Heart left ventricle (tissue), 16 donors: ENCODE measurements at regions not wholly inside any gene's neighbourhood (a gene's known extent, or its start where the extent isn't known, plus 50 kb on each side); places are given as distances from the start of the nearest gene placed in this dataset.
"Not testable (repeated sequence)": the region's sequence is repeated elsewhere in the genome, so short reads cannot be mapped to it uniquely, and the experiment has no call there.

Experiments
- ATAC-seq, 4 donors: fragments of 200-7000 bp; cut with Tn5 transposase; one replicate each; pipeline ENCODE4 v1.9.1; 2020 to 2022; ENCODE audit warnings: moderate library complexity in 4 of 4, mild to moderate bottlenecking in 3 of 4, moderate number of reproducible peaks in 1 of 4
- DNase-seq, 5 donors: peaks; one replicate each; pipeline ENCODE4 v3.0.0-alpha.2; 2020
- H3K27ac ChIP-seq, 12 donors: fragments of 200-600 bp; sonication (generic) in 4 of 12; one replicate each; pipeline versions ENCODE4 v1.5.0 to v1.8.0; 2016 to 2022; ENCODE audit warnings: mild to moderate bottlenecking in 2 of 12
- H3K27me3 ChIP-seq, 9 donors: fragments of 200-600 bp; sonication (generic) in 2 of 9; one replicate each; pipeline versions ENCODE4 v1.5.1 to v1.8.0; 2016 to 2022; ENCODE audit warnings: mild to moderate bottlenecking in 3 of 9
- H3K36me3 ChIP-seq, 9 donors: fragments of 200-600 bp; sonication (generic) in 2 of 9; one replicate each; pipeline versions ENCODE4 v1.5.0 to v1.8.0; 2018 to 2022; ENCODE audit warnings: mild to moderate bottlenecking in 2 of 9
- H3K4me1 ChIP-seq, 12 donors: fragments of 200-600 bp; sonication (generic) in 4 of 12; one replicate each; pipeline versions ENCODE4 v1.5.0 to v1.8.0; 2016 to 2022; ENCODE audit warnings: mild to moderate bottlenecking in 3 of 12
- H3K4me3 ChIP-seq, 12 donors: fragments of 200-600 bp; sonication (generic) in 4 of 12; one replicate each; pipeline versions ENCODE4 v1.5.0 to v1.8.0; 2017 to 2022; ENCODE audit warnings: mild to moderate bottlenecking in 9 of 12, moderate library complexity in 4 of 12
- H3K9me3 ChIP-seq, 12 donors: fragments of 200-600 bp; sonication (generic) in 4 of 12; one replicate each; pipeline versions ENCODE4 v1.5.0 to v1.8.0; 2016 to 2022; ENCODE audit warnings: mild to moderate bottlenecking in 1 of 12
- CTCF ChIP-seq, 12 donors: fragments of 200-600 bp; sonication (generic) in 4 of 12; IDR thresholded peaks; one replicate each; pipeline versions ENCODE4 v1.5.0 to v1.8.0; 2018 to 2022; ENCODE audit warnings: antibody characterized with exemption in 12 of 12, mild to moderate bottlenecking in 5 of 12
- POLR2A ChIP-seq, 2 donors: fragments of 450-650 bp; IDR thresholded peaks; one replicate each; pipeline ENCODE4 v1.6.1; 2017; ENCODE audit warnings: antibody characterized with exemption in 2 of 2, mild to moderate bottlenecking in 2 of 2, moderate library complexity in 2 of 2
- WGBS, 4 donors: extraction: QIAGEN DNeasy Blood & Tissue Kit in 2 of 4; methylation state at CpG; one replicate each; pipeline versions ENCODE4 v1.1.5 to v1.1.7; 2013 to 2018; 5-methylcytosine and 5-hydroxymethylcytosine counted together
- intact Hi-C, 10 donors: fragments of 100-400 bp; cut with DNase I; formaldehyde crosslinking; loops; one replicate each; pipeline versions ENCODE4 v1.11.1 to v1.14.2; 2022
- donor health status: ischemic (EF 13 %, LVEDD 7.1; RV severe dilation, severe dysfunction).
- donor health status: healthy with polysubstance abuse.
- donor health status: DM: no; HTN: yes; CAD: no.
- donor health status: DM: no; HTN: no; CAD: no.
- donor health status: ischemic (EF 25% LVEDD 6.9; RV normal size, moderate dysfunction).
- donor health status: ischemic (EF 25% LVEDD 5.7; RV mildly dilated, moderate dysfunction).
- donor health status: healthy.
- donor health status: DM: yes; HTN: yes; CAD: no.
- donor health status: ischemic (EF 35%, LVEDD 5.7; RV mildly dilated, moderate dysfunction).
- donor health status: nonischemic (EF 11% LVEDD 7.7; RV severe dilation, severe dysfunction).
- donor health status: DM: yes; HTN: yes; CAD: no.
- donor health status: PGD.
- donor health status: ischemic (EF 29% LVEDD 5.4; RV normal size, mild dysfunction).
- donor health status: nonischemic (EF 23%, LVEDD 6.1; RV moderate dilation, normal function).

GRCh38 chr13:89455225-89455624, 1784.1 kb downstream of the SLITRK5 start:
- no peak for DNase-seq
- TF ChIP-seq POLR2A (IDR thresholded peaks at IDR 0.05), result no peak
- TF ChIP-seq CTCF (IDR thresholded peaks at IDR 0.05), result no peak
- Histone ChIP-seq H3K27ac (no peak overlapping the region), H3K4me3 (no peak overlapping the region), H3K36me3 (no peaks in the 10 kb centered on the region), H3K4me1 (no peaks in the 10 kb centered on the region), H3K27me3 (no peaks in the 10 kb centered on the region), H3K9me3 (no peaks in the 10 kb centered on the region)
- ATAC-seq, result no peak
- intact Hi-C loops, result no loop called here
- WGBS, 4 donors, result 75 to 88% (median 85%) methylated on average over 1 of the region's 1 CpG

GRCh38 chr13:89455741-89456140, 1784.6 kb downstream of the SLITRK5 start:
- H3K4me1 ChIP-seq, result no peaks in the 10 kb centered on the region
- H3K36me3 ChIP-seq, result no peaks in the 10 kb centered on the region
- no peaks in the 10 kb centered on the region for H3K27me3 ChIP-seq
- intact Hi-C loops, result no loop called here
- no peak overlapping the region for H3K4me3 ChIP-seq
- DNase-seq, result no peak
- no peak overlapping the region for H3K27ac ChIP-seq
- no peaks in the 10 kb centered on the region for H3K9me3 ChIP-seq
- no peak for TF ChIP-seq CTCF (IDR thresholded peaks at IDR 0.05)
- no peak for TF ChIP-seq POLR2A (IDR thresholded peaks at IDR 0.05)
- WGBS, 4 donors, result 56 to 64% (median 58%) methylated on average over 2 of the region's 2 CpGs
- ATAC-seq, result no peak

GRCh38 chr13:89457977-89458376, 1786.8 kb downstream of the SLITRK5 start:
- H3K27me3 ChIP-seq, result no peaks in the 10 kb centered on the region
- H3K4me1 ChIP-seq, result peaks cover 0 to 6% (median 0%) of the 10 kb centered on the region in 12 donors
- no peaks in the 10 kb centered on the region for H3K9me3 ChIP-seq
- no peak for DNase-seq
- H3K27ac ChIP-seq, result no peak overlapping the region
- TF ChIP-seq CTCF (IDR thresholded peaks at IDR 0.05) (no peak), POLR2A (IDR thresholded peaks at IDR 0.05) (no peak)
- WGBS, 4 donors, result 40 to 60% (median 48%) methylated on average over 4 of the region's 4 CpGs
- H3K4me3 ChIP-seq, result no peak overlapping the region
- no peaks in the 10 kb centered on the region for H3K36me3 ChIP-seq
- intact Hi-C loops, result no loop called here
- ATAC-seq, result no peak

GRCh38 chr13:89458456-89458855, 1787.3 kb downstream of the SLITRK5 start:
- H3K9me3 ChIP-seq, result no peaks in the 10 kb centered on the region
- H3K4me1 ChIP-seq, result peaks cover 0 to 6% (median 0%) of the 10 kb centered on the region in 12 donors
- H3K36me3 ChIP-seq, result no peaks in the 10 kb centered on the region
- 81 to 91% (median 85%) methylated on average over 1 of the region's 1 CpG for WGBS, 4 donors
- no peak for ATAC-seq
- H3K27ac ChIP-seq, result no peak overlapping the region
- intact Hi-C loops, result no loop called here
- no peaks in the 10 kb centered on the region for H3K27me3 ChIP-seq
- DNase-seq, result no peak
- H3K4me3 ChIP-seq, result no peak overlapping the region
- no peak for TF ChIP-seq CTCF (IDR thresholded peaks at IDR 0.05)
- TF ChIP-seq POLR2A (IDR thresholded peaks at IDR 0.05), result no peak

GRCh38 chr13:89460895-89461294, 1789.7 kb downstream of the SLITRK5 start:
- intact Hi-C loops, ATAC-seq: not testable (repeated sequence)

More at GRCh38 chr13:89460895-89461294, 1789.7 kb downstream of the SLITRK5 start:
- H3K4me1 ChIP-seq, H3K27ac ChIP-seq, DNase-seq, H3K36me3 ChIP-seq, H3K9me3 ChIP-seq, H3K27me3 ChIP-seq, H3K4me3 ChIP-seq: not testable (repeated sequence)
